Naive thymus-derived CD4-positive, alpha-beta T cell (primary cell): ENCODE measurements at regions not wholly inside any gene's neighbourhood (a gene's known extent, or its start where the extent isn't known, plus 50 kb on each side); places are given as distances from the start of the nearest gene placed in this dataset.
"Not testable (repeated sequence)": the region's sequence is repeated elsewhere in the genome, so short reads cannot be mapped to it uniquely, and the experiment has no call there.

Experiments used
- ATAC-seq: fragments of 150-1000 bp; cut with Tn5 transposase; 2 replicates; pipeline ENCODE4 v1.10.0; 2021; ENCODE audit warnings: mild to moderate bottlenecking, moderate library complexity
- CTCF ChIA-PET: fragments of 350-600 bp; sonication (Branson Sonifier 250); formaldehyde crosslinking; loops from one replicate; lab custom pipeline; 2021; ENCODE audit warnings: antibody characterized with exemption; lab: Charles Lee
- POLR2A ChIA-PET: fragments of 350-600 bp; sonication (Branson Sonifier 250); formaldehyde crosslinking; loops from one replicate; lab custom pipeline; 2021; ENCODE audit warnings: antibody characterized with exemption, inconsistent platforms; lab: Charles Lee
- DNase-seq, 9 donors: peaks; one replicate each; pipeline versions ENCODE4 v3.0.0 to v3.0.0-alpha.2; 2020 to 2022; ENCODE audit warnings: mixed read lengths in 1 of 9
- H3K27ac ChIP-seq: one replicate; pipeline ENCODE4 v1.7.0; 2013; ENCODE audit warnings: mild to moderate bottlenecking, low read depth, low read length, moderate library complexity
- H3K27me3 ChIP-seq, 2 donors: one replicate each; pipeline ENCODE4 v1.7.0; 2013; ENCODE audit warnings: low read length in 2 of 2, mild to moderate bottlenecking in 2 of 2, moderate library complexity in 2 of 2; ENCODE audit not compliant: control insufficient read depth in 2 of 2, insufficient read depth in 2 of 2
- H3K36me3 ChIP-seq, 3 experiments: 1 replicate in 2 of 3; 2 replicates in 1 of 3; pipeline ENCODE4 v1.7.0; 2013; ENCODE audit warnings: low read length in 3 of 3, mild to moderate bottlenecking in 3 of 3, moderate library complexity in 1 of 3; ENCODE audit not compliant: insufficient read depth in 3 of 3, control insufficient read depth in 2 of 3
- H3K4me1 ChIP-seq, 2 donors: one replicate each; pipeline ENCODE4 v1.7.0; 2013; ENCODE audit warnings: low read length in 2 of 2, mild to moderate bottlenecking in 2 of 2, moderate library complexity in 1 of 2; ENCODE audit not compliant: control insufficient read depth in 2 of 2, insufficient read depth in 2 of 2
- H3K4me3 ChIP-seq: 2 replicates; pipeline ENCODE4 v1.7.0; 2013; ENCODE audit warnings: mild to moderate bottlenecking, low read length
- H3K9me3 ChIP-seq, 3 experiments: 1 replicate in 2 of 3; 2 replicates in 1 of 3; pipeline ENCODE4 v1.7.0; 2013; ENCODE audit warnings: low read length in 3 of 3; ENCODE audit not compliant: control insufficient read depth in 2 of 3
- H3K27ac Mint-ChIP-seq, 9 donors: one replicate each; pipeline ENCODE4 v1.8.0; 2020 to 2022; ENCODE audit warnings: mixed read lengths in 9 of 9, mild to moderate bottlenecking in 8 of 9, moderate library complexity in 5 of 9, inconsistent platforms in 2 of 9
- H3K27me3 Mint-ChIP-seq, 5 donors: one replicate each; pipeline ENCODE4 v1.8.0; 2021 to 2022; ENCODE audit warnings: mixed read lengths in 5 of 5, mild to moderate bottlenecking in 1 of 5
- H3K36me3 Mint-ChIP-seq, 5 donors: one replicate each; pipeline ENCODE4 v1.8.0; 2020 to 2022; ENCODE audit warnings: mixed read lengths in 5 of 5, mild to moderate bottlenecking in 3 of 5, inconsistent platforms in 1 of 5
- H3K4me1 Mint-ChIP-seq, 7 donors: one replicate each; pipeline ENCODE4 v1.8.0; 2020 to 2022; ENCODE audit warnings: mixed read lengths in 7 of 7, mild to moderate bottlenecking in 3 of 7, inconsistent platforms in 1 of 7
- H3K4me3 Mint-ChIP-seq, 10 donors: one replicate each; pipeline ENCODE4 v1.8.0; 2020 to 2022; ENCODE audit warnings: mild to moderate bottlenecking in 10 of 10, mixed read lengths in 10 of 10, moderate library complexity in 6 of 10, inconsistent platforms in 2 of 10
- H3K9me3 Mint-ChIP-seq, 11 donors: one replicate each; pipeline ENCODE4 v1.8.0; 2020 to 2022; ENCODE audit warnings: mixed read lengths in 11 of 11, mild to moderate bottlenecking in 4 of 11, inconsistent platforms in 1 of 11, moderate library complexity in 1 of 11
- intact Hi-C, 2 donors: fragments of 100-400 bp; cut with micrococcal nuclease; formaldehyde crosslinking; loops; one replicate each; pipeline ENCODE4 v1.15.1; 2023

GRCh38 chr12:46536316-46536715 lies 163.7 kb upstream of the SLC38A2 start:
- H3K4me3 Mint-ChIP-seq, H3K36me3 ChIP-seq, POLR2A ChIA-PET, H3K27ac ChIP-seq, CTCF ChIA-PET, H3K4me3 ChIP-seq, H3K9me3 ChIP-seq, H3K27me3 ChIP-seq, H3K27me3 Mint-ChIP-seq, H3K4me1 ChIP-seq, DNase-seq, intact Hi-C loops: not testable (repeated sequence)
- Mint-ChIP-seq H3K4me1 (peaks cover 0 to 13% (median 10%) of the 10 kb centered on the region in 7 donors), H3K9me3 (peaks cover 0 to 12% (median 0%) of the 10 kb centered on the region in 11 donors), H3K27ac (peak overlapping the region in 1 of 9 donors; percentile 36), H3K36me3 (peaks cover 0 to 26% (median 0%) of the 10 kb centered on the region in 5 donors)
- peak; percentile 57 for ATAC-seq

GRCh38 chr12:46535907-46536306 lies 163.3 kb upstream of the SLC38A2 start:
- POLR2A ChIA-PET, result no interaction called here
- H3K27ac ChIP-seq, result no peak overlapping the region
- no peak overlapping the region for H3K4me3 ChIP-seq
- H3K27me3 ChIP-seq, result no peaks in the 10 kb centered on the region
- Mint-ChIP-seq H3K36me3 (peaks cover 0 to 23% (median 0%) of the 10 kb centered on the region in 5 donors), H3K9me3 (peaks cover 0 to 10% (median 0%) of the 10 kb centered on the region in 11 donors), H3K4me1 (peaks cover 0 to 13% (median 10%) of the 10 kb centered on the region in 7 donors), H3K27me3 (no peaks in the 10 kb centered on the region), H3K4me3 (no peak overlapping the region), H3K27ac (peak overlapping the region in 1 of 9 donors; percentile 36)
- CTCF ChIA-PET, result no interaction called here
- no peaks in the 10 kb centered on the region for H3K4me1 ChIP-seq
- intact Hi-C loops, result no loop called here
- ATAC-seq, result no peak
- no peak for DNase-seq
- no peaks in the 10 kb centered on the region for H3K9me3 ChIP-seq
- H3K36me3 ChIP-seq, result no peaks in the 10 kb centered on the region

DNA sequence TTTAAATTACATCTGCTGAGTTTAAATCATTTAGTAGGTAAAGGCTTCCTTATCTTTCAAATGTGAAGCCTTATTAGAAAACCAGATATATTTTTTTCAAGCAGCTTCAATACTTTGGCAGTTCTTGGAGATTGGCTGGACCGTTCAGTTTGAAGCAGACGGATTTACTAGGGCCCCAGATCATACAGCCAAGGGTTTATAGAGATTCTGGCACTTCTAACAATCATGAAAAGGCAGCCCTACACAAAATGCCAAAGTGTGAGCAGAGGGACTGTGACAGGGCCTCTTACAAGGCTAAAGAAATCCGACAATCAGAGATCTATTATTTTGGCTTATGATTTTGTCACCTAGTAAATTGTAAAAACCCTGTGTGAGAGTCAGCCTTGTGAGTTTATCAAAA lies 162.8 kb upstream of the SLC38A2 start:
- Mint-ChIP-seq H3K27ac (no peak overlapping the region), H3K27me3 (no peaks in the 10 kb centered on the region), H3K4me3 (no peak overlapping the region), H3K4me1 (peaks cover 0 to 13% (median 10%) of the 10 kb centered on the region in 7 donors), H3K36me3 (peaks cover 0 to 19% (median 0%) of the 10 kb centered on the region in 5 donors), H3K9me3 (peaks cover 0 to 6% (median 0%) of the 10 kb centered on the region in 11 donors)
- ChIA-PET CTCF (no interaction called here), POLR2A (no interaction called here)
- ATAC-seq, result no peak
- H3K4me1 ChIP-seq, result no peaks in the 10 kb centered on the region
- no peak for DNase-seq
- no peaks in the 10 kb centered on the region for H3K27me3 ChIP-seq
- no peak overlapping the region for H3K27ac ChIP-seq
- H3K9me3 ChIP-seq, result no peaks in the 10 kb centered on the region
- H3K36me3 ChIP-seq, result no peaks in the 10 kb centered on the region
- no peak overlapping the region for H3K4me3 ChIP-seq
- intact Hi-C loops, result no loop called here

- Histone ChIP-seq H3K27me3 (no peaks in the 10 kb centered on the region), H3K36me3 (no peaks in the 10 kb centered on the region), H3K27ac (no peak overlapping the region), H3K9me3 (no peaks in the 10 kb centered on the region), H3K4me3 (no peak overlapping the region), H3K4me1 (no peaks in the 10 kb centered on the region)
- DNase-seq, result no peak
- POLR2A ChIA-PET, result interaction anchor here (0.7 kb wide), 1 partner anchor 9 kb away, joined by 3 read pairs; no protein-coding TSS in a partner anchor
- H3K36me3 Mint-ChIP-seq, result peaks cover 0 to 23% (median under 1%) of the 10 kb centered on the region in 5 donors
- H3K27ac Mint-ChIP-seq, result no peak overlapping the region
- intact Hi-C loops, result no loop called here
- peaks cover 0 to 16% (median 10%) of the 10 kb centered on the region in 7 donors for H3K4me1 Mint-ChIP-seq
- no peaks in the 10 kb centered on the region for H3K27me3 Mint-ChIP-seq
- no peak overlapping the region for H3K4me3 Mint-ChIP-seq
- CTCF ChIA-PET, result no interaction called here
- no peak for ATAC-seq
- peaks cover 0 to 8% (median 3%) of the 10 kb centered on the region in 11 donors for H3K9me3 Mint-ChIP-seq
Observed at GRCh38 chr12:46534327-46534840, 161.8 kb upstream of the SLC38A2 start.

GRCh38 chr12:46533723-46534122 lies 161.2 kb upstream of the SLC38A2 start:
- ChIA-PET CTCF (no interaction called here), POLR2A (no interaction called here)
- H3K4me3 ChIP-seq, result no peak overlapping the region
- intact Hi-C loops, result no loop called here
- H3K9me3 ChIP-seq, result no peaks in the 10 kb centered on the region
- H3K4me1 ChIP-seq, result no peaks in the 10 kb centered on the region
- Mint-ChIP-seq H3K9me3 (peaks cover 0 to 14% (median 3%) of the 10 kb centered on the region in 11 donors), H3K27ac (no peak overlapping the region), H3K4me1 (peaks cover 0 to 16% (median 10%) of the 10 kb centered on the region in 7 donors), H3K27me3 (no peaks in the 10 kb centered on the region), H3K4me3 (no peak overlapping the region), H3K36me3 (peaks cover 0 to 27% (median 0%) of the 10 kb centered on the region in 5 donors)
- ATAC-seq, result no peak
- no peaks in the 10 kb centered on the region for H3K27me3 ChIP-seq
- no peak overlapping the region for H3K27ac ChIP-seq
- no peak for DNase-seq
- H3K36me3 ChIP-seq, result no peaks in the 10 kb centered on the region

DNA sequence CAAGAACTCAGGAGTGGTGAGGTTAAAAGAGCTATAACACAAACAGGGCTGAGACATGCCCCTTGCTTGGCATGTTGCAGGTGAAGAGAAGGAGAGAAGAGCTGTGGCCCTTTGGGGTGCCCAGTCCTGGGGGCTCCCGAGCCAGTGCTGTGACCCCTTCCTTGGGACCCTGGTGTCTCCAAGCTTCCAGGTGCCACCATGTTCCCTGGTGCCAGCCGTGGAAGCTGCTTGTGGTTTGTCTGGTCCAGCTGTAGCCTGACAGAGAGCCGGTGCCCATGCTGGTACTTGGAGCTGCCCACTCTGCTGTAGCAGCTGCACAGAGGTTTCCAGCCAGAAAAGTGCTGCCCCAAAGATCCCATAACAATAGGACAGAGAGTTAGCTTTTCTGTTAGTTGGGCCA lies 159.2 kb upstream of the SLC38A2 start:
- no peak for DNase-seq
- peaks cover 0 to 24% (median 7%) of the 10 kb centered on the region in 11 donors for H3K9me3 Mint-ChIP-seq
- ATAC-seq, result no peak
- CTCF ChIA-PET, result interaction anchor here (0.5 kb wide), 1 partner anchor 1122 kb away, joined by 6 read pairs; no protein-coding TSS in a partner anchor
- H3K27me3 Mint-ChIP-seq, result no peaks in the 10 kb centered on the region
- no peaks in the 10 kb centered on the region for H3K9me3 ChIP-seq
- H3K4me1 Mint-ChIP-seq, result peaks cover 0 to 15% (median 10%) of the 10 kb centered on the region in 7 donors
- H3K36me3 ChIP-seq, result no peaks in the 10 kb centered on the region
- no peak overlapping the region for H3K27ac ChIP-seq
- no peaks in the 10 kb centered on the region for H3K27me3 ChIP-seq
- H3K36me3 Mint-ChIP-seq, result peaks cover 0 to 42% (median 5%) of the 10 kb centered on the region in 5 donors
- H3K4me1 ChIP-seq, result no peaks in the 10 kb centered on the region
- no peak overlapping the region for H3K27ac Mint-ChIP-seq
- no peak overlapping the region for H3K4me3 Mint-ChIP-seq
- intact Hi-C loops, result no loop called here
- H3K4me3 ChIP-seq, result no peak overlapping the region
- POLR2A ChIA-PET, result interaction anchor here (0.6 kb wide), 1 partner anchor 125 kb away, joined by 8 read pairs; no protein-coding TSS in a partner anchor
